MM.1S (cell line): ENCODE measurements at regions not wholly inside any gene's neighbourhood (a gene's known extent, or its start where the extent isn't known, plus 50 kb on each side); places are given as distances from the start of the nearest gene placed in this dataset.

Source experiments
- EZH2 ChIP-seq: fragments of 300-600 bp; sonication (generic); optimal IDR thresholded peaks from 2 replicates; pipeline ENCODE3; 2017; ENCODE audit warnings: low read depth, mild to moderate bottlenecking, antibody characterized with exemption, low read length, mixed read lengths
- EZH2phosphoT487 ChIP-seq: fragments of 300-600 bp; sonication (generic); IDR thresholded peaks from 2 replicates; pipeline ENCODE4 v1.6.1; 2018; ENCODE audit warnings: antibody characterized with exemption, low read length
- TF ChIP-seq, protein P1 (sequence below): fragments of 300-600 bp; sonication (generic); IDR thresholded peaks from 2 replicates; pipeline ENCODE4 v1.5.1; 2016; ENCODE audit warnings: antibody characterized with exemption, low read length, mixed read lengths

GRCh38 chr18:73924307-73924706 lies 223.3 kb downstream of the FBXO15 start:
- TF ChIP-seq, protein P1, sequence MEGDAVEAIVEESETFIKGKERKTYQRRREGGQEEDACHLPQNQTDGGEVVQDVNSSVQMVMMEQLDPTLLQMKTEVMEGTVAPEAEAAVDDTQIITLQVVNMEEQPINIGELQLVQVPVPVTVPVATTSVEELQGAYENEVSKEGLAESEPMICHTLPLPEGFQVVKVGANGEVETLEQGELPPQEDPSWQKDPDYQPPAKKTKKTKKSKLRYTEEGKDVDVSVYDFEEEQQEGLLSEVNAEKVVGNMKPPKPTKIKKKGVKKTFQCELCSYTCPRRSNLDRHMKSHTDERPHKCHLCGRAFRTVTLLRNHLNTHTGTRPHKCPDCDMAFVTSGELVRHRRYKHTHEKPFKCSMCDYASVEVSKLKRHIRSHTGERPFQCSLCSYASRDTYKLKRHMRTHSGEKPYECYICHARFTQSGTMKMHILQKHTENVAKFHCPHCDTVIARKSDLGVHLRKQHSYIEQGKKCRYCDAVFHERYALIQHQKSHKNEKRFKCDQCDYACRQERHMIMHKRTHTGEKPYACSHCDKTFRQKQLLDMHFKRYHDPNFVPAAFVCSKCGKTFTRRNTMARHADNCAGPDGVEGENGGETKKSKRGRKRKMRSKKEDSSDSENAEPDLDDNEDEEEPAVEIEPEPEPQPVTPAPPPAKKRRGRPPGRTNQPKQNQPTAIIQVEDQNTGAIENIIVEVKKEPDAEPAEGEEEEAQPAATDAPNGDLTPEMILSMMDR: no peak
- TF ChIP-seq EZH2 (no peak), EZH2phosphoT487 (no peak)
